GM12874 (cell line): ENCODE measurements at regions not wholly inside any gene's neighbourhood (a gene's known extent, or its start where the extent isn't known, plus 50 kb on each side); places are given as distances from the start of the nearest gene placed in this dataset.

Experiments
- TF ChIP-seq, protein P1 (sequence below): IDR thresholded peaks from 2 replicates; pipeline ENCODE4 v1.5.1; 2011; ENCODE audit warnings: low read depth, mild to moderate bottlenecking, control low read depth, low read length, moderate library complexity; ENCODE audit not compliant: insufficient read depth

- TF ChIP-seq, protein P1, sequence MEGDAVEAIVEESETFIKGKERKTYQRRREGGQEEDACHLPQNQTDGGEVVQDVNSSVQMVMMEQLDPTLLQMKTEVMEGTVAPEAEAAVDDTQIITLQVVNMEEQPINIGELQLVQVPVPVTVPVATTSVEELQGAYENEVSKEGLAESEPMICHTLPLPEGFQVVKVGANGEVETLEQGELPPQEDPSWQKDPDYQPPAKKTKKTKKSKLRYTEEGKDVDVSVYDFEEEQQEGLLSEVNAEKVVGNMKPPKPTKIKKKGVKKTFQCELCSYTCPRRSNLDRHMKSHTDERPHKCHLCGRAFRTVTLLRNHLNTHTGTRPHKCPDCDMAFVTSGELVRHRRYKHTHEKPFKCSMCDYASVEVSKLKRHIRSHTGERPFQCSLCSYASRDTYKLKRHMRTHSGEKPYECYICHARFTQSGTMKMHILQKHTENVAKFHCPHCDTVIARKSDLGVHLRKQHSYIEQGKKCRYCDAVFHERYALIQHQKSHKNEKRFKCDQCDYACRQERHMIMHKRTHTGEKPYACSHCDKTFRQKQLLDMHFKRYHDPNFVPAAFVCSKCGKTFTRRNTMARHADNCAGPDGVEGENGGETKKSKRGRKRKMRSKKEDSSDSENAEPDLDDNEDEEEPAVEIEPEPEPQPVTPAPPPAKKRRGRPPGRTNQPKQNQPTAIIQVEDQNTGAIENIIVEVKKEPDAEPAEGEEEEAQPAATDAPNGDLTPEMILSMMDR: no peak
Measured at GRCh38 chr4:163666332-163666873, 171.9 kb downstream of the TMA16 start.

DNA sequence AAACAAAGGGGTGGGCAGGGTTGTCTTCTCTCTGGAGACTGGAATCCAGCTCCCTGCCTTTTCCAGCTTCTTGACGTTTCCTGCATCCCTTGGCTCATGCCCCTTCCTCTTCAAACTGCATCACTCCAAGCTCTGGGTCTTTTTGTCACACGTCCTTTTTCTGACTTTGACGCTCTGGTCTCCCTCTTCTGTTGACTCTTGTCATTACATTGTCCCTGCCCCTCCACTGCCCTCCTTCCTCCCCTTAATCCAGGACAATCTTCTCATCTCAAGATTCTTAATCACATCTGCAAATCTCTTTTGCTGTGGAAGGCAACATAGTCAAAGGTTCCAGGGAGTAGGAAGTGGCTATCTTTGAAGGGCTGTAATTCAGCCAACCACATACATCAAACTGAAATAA lies 178.3 kb downstream of the TMA16 start:
- TF ChIP-seq, protein P1: peak; percentile 13; the same call in 1 of the 2 replicates

GRCh38 chr4:163673848-163674697 lies 179.6 kb downstream of the TMA16 start:
- TF ChIP-seq, protein P1: no peak

DNA sequence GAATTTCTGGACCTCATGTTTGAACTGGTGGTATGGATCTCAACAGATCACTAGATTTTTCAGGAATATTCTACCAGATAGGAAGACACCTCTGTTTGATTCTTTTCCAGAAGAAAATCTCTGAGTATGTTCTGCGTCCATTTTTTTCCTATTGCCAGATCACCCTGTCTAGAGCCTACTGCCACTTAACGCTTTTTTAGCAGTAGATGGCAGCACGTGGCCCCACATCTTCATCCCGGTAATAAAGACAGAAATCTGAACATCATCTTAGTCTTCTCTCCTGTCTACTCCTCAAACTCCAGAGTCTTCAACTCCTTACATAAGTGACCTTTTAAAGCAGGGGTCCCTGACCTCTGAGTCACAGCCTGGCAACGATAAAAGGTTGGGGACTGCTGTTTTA lies 184.7 kb downstream of the TMA16 start:
- TF ChIP-seq, protein P1: no peak

GRCh38 chr4:163680386-163681098 lies 186.1 kb downstream of the TMA16 start:
- TF ChIP-seq, protein P1: no peak

- TF ChIP-seq, protein P1: peak; percentile 58
Measured at GRCh38 chr4:163681208-163681821, 186.8 kb downstream of the TMA16 start.

DNA sequence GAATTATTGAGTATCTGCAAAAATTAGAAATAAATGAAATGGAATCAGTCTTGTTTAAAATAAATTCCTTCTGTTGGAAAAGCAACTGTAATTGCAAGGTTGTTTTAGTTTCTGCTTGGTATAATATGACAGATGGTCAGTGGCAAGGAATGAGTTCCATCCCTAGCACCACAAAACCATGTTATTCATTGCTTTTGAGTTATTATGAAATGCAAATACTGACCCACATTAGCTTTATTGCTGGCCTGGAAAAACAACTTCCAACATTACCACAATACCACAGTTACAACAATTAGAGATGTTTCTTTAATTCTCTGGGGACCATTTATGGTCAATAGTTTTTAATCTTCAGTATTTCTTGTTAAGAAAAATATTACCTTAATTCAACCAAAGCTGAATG lies 194.4 kb downstream of the TMA16 start:
- TF ChIP-seq, protein P1: no peak
